Ascending aorta (tissue), 2 donors: ENCODE measurements at regions not wholly inside any gene's neighbourhood (a gene's known extent, or its start where the extent isn't known, plus 50 kb on each side); places are given as distances from the start of the nearest gene placed in this dataset.

Experiments used
- DNase-seq, 2 donors: peaks; one replicate each; pipeline ENCODE4 v3.0.0-alpha.2; 2019; ENCODE audit warnings: low spot score in 2 of 2
- H3K27ac ChIP-seq, 2 donors: fragments of 200-600 bp; sonication (generic); one replicate each; pipeline ENCODE4 v1.5.1; 2016 to 2017; ENCODE audit warnings: mild to moderate bottlenecking in 1 of 2
- H3K27me3 ChIP-seq: fragments of 200-600 bp; sonication (generic); one replicate; pipeline ENCODE4 v1.5.1; 2017
- H3K36me3 ChIP-seq, 2 donors: fragments of 200-600 bp; sonication (generic); one replicate each; pipeline ENCODE4 v1.5.1; 2016
- H3K4me1 ChIP-seq, 2 donors: fragments of 200-600 bp; sonication (generic); one replicate each; pipeline ENCODE4 v1.5.1; 2016 to 2017; ENCODE audit warnings: mild to moderate bottlenecking in 1 of 2
- H3K4me3 ChIP-seq, 2 donors: fragments of 200-600 bp; sonication (generic); one replicate each; pipeline ENCODE4 v1.5.1; 2016 to 2017; ENCODE audit warnings: mild to moderate bottlenecking in 1 of 2
- H3K9me3 ChIP-seq, 2 donors: fragments of 200-600 bp; sonication (generic); one replicate each; pipeline ENCODE4 v1.5.1; 2016
- CTCF ChIP-seq, 3 experiments: fragments of 200-600 bp in 2 of 3; fragments of 450-650 bp in 1 of 3; sonication (generic) in 2 of 3; IDR thresholded peaks; one replicate each; pipeline ENCODE4 v1.5.1; 2016 to 2019; ENCODE audit warnings: antibody characterized with exemption in 3 of 3, mild to moderate bottlenecking in 1 of 3, moderate library complexity in 1 of 3
- intact Hi-C: fragments of 100-400 bp; cut with DNase I; formaldehyde crosslinking; loops from one replicate; pipeline ENCODE4 v1.15.1; 2023

DNA sequence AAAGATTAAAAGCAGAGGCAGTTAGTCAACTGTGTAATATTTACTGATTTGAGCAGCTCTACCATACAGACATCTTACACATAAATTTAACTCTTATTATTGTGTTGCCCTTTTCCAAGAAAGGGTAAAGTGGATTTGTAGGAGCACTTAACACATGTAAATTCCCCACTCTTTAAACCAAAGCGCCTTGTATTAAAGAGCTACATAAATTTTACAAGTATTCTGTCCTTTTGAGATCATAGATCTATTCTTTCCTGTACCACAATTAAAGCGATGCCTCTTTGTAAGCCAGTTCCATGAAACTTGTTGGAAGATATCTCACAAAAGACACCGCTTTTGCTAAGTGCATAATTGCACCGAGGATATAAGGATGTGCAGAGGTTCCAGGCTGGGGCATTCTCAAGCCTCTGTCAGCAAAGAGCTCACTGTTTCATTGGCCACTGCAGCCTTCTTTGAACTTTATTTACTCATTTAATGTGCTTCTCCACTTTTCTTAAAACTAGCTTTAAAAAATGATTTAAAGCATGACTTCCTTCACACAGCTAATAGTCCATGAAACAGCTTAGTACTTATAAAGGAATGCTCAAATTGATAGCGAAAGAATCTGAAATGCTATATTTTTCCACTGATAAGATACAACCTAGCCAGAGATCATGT is 520.0 kb upstream of the TCF4 start:
- Histone ChIP-seq H3K4me1 (no peaks in the 10 kb centered on the region), H3K27me3 (no peaks in the 10 kb centered on the region), H3K36me3 (no peaks in the 10 kb centered on the region), H3K9me3 (peaks cover 0 to 9% of the 10 kb centered on the region in 2 donors), H3K4me3 (no peak overlapping the region), H3K27ac (no peak overlapping the region)
- no peak for DNase-seq
- no peak for TF ChIP-seq CTCF (IDR thresholded peaks at IDR 0.05)
- intact Hi-C loops = no loop called here

GRCh38 chr18:56100090-56100722 is 512.2 kb upstream of the TCF4 start:
- H3K9me3 ChIP-seq = peaks cover 0 to 9% of the 10 kb centered on the region in 2 donors
- H3K4me3 ChIP-seq = no peak overlapping the region
- no peak for TF ChIP-seq CTCF (IDR thresholded peaks at IDR 0.05)
- no peaks in the 10 kb centered on the region for H3K36me3 ChIP-seq
- H3K4me1 ChIP-seq = no peaks in the 10 kb centered on the region
- H3K27me3 ChIP-seq = no peaks in the 10 kb centered on the region
- no peak overlapping the region for H3K27ac ChIP-seq
- DNase-seq = no peak
- intact Hi-C loops = no loop called here

- H3K9me3 ChIP-seq = no peaks in the 10 kb centered on the region
- no peak for DNase-seq
These were observed 509.6 kb upstream of the TCF4 start for GRCh38 chr18:56097621-56098020.

GRCh38 chr18:56096861-56097260 is 508.9 kb upstream of the TCF4 start:
- Histone ChIP-seq H3K9me3 (no peaks in the 10 kb centered on the region), H3K4me1 (no peaks in the 10 kb centered on the region), H3K27ac (no peak overlapping the region), H3K4me3 (no peak overlapping the region), H3K27me3 (no peaks in the 10 kb centered on the region), H3K36me3 (no peaks in the 10 kb centered on the region)
- no peak for DNase-seq
- no peak for TF ChIP-seq CTCF (IDR thresholded peaks at IDR 0.05)
- intact Hi-C loops = no loop called here

More at GRCh38 chr18:56097621-56098020, 509.6 kb upstream of the TCF4 start:
- intact Hi-C loops = no loop called here
- no peak overlapping the region for H3K27ac ChIP-seq
- H3K4me3 ChIP-seq = no peak overlapping the region
- H3K36me3 ChIP-seq = no peaks in the 10 kb centered on the region
- TF ChIP-seq CTCF (IDR thresholded peaks at IDR 0.05) = no peak
- H3K27me3 ChIP-seq = no peaks in the 10 kb centered on the region
- no peaks in the 10 kb centered on the region for H3K4me1 ChIP-seq

GRCh38 chr18:56089612-56090258 is 501.7 kb upstream of the TCF4 start:
- no peak for DNase-seq
- H3K27ac ChIP-seq = no peak overlapping the region
- H3K36me3 ChIP-seq = no peaks in the 10 kb centered on the region
- no peaks in the 10 kb centered on the region for H3K27me3 ChIP-seq
- intact Hi-C loops = no loop called here
- no peak overlapping the region for H3K4me3 ChIP-seq
- H3K9me3 ChIP-seq = no peaks in the 10 kb centered on the region
- no peak for TF ChIP-seq CTCF (IDR thresholded peaks at IDR 0.05)
- H3K4me1 ChIP-seq = no peaks in the 10 kb centered on the region
